GM23338 (cell line): ENCODE measurements at regions not wholly inside any gene's neighbourhood (a gene's known extent, or its start where the extent isn't known, plus 50 kb on each side); places are given as distances from the start of the nearest gene placed in this dataset.

ENCODE experiments used
- CREB1 ChIP-seq: fragments of 250-450 bp; sonication (Bioruptor Pico); IDR thresholded peaks from 2 replicates; pipeline ENCODE4 v1.5.0; 2020; ENCODE audit warnings: low read depth, mild to moderate bottlenecking, moderate library complexity
- ETS1 ChIP-seq: IDR thresholded peaks from 2 replicates; pipeline ENCODE4 v1.6.1; 2016; ENCODE audit warnings: antibody characterized with exemption
- EZH2 ChIP-seq: fragments of 200-600 bp; sonication (generic); IDR thresholded peaks from one replicate; pipeline ENCODE4 v1.8.0; 2017; ENCODE audit warnings: antibody characterized with exemption, mild to moderate bottlenecking, low read depth; ENCODE audit not compliant: unreplicated experiment
- EZH2phosphoT487 ChIP-seq: fragments of 200-600 bp; sonication (generic); IDR thresholded peaks from one replicate; pipeline ENCODE4 v1.8.1; 2018; ENCODE audit warnings: antibody characterized with exemption; ENCODE audit not compliant: unreplicated experiment
- JUNB ChIP-seq: IDR thresholded peaks from one replicate; pipeline ENCODE4 v1.6.1; 2016; ENCODE audit warnings: antibody characterized with exemption; ENCODE audit not compliant: unreplicated experiment
- NANOG ChIP-seq: IDR thresholded peaks from 2 replicates; pipeline ENCODE4 v1.6.1; 2016; ENCODE audit warnings: antibody characterized with exemption, borderline replicate concordance
- POLR2AphosphoS5 ChIP-seq: IDR thresholded peaks from 2 replicates; pipeline ENCODE4 v1.6.1; 2016; ENCODE audit warnings: antibody characterized with exemption, low read depth
- REST ChIP-seq: IDR thresholded peaks from one replicate; pipeline ENCODE4 v1.6.1; 2018; ENCODE audit warnings: antibody characterized with exemption; ENCODE audit not compliant: unreplicated experiment
- ZNF114 ChIP-seq: fragments of 250-450 bp; sonication (Bioruptor Pico); IDR thresholded peaks from 2 replicates; pipeline ENCODE4 v1.5.0; 2020; ENCODE audit warnings: mild to moderate bottlenecking, moderate library complexity
- ZNF462 ChIP-seq: fragments of 250-450 bp; sonication (Bioruptor Pico); IDR thresholded peaks from 2 replicates; pipeline ENCODE4 v1.5.0; 2020; ENCODE audit warnings: mild to moderate bottlenecking, moderate library complexity
- TF ChIP-seq, protein P1 (sequence below), 2 experiments: fragments of 200-600 bp in 1 of 2; sonication (generic) in 1 of 2; conservative IDR thresholded peaks; 2 replicates each; pipeline versions ENCODE4 v1.5.1 to v1.6.1; 2016 to 2017; ENCODE audit warnings: antibody characterized with exemption in 2 of 2, low read depth in 2 of 2, mild to moderate bottlenecking in 2 of 2, moderate library complexity in 1 of 2

DNA sequence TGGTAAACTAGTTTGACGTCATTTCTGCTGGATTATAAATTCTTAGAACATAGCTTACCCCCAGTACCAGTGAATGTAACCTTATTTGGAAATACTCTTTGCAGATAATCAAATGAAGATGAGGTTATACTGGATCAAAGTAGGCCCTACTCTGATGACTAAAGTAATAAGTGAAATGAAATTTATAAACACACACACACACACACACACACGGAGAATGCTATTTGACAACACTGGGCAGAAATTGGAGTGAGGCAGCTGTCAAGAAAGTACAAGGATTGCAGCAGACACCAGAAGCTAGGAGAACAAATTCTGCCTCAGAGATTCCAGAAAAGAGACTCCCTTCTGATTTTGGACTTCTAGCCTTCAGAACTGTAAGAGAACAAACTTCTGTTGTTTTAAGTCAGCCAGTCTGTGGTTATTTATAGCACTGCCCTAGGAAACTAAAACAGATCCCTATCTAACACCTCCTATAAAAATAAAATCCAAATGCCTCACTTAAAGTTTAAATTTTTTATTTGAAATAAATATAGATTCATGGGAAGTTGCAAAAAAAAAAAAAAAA is 448.6 kb downstream of the PCDH18 start:
- TF ChIP-seq, protein P1, sequence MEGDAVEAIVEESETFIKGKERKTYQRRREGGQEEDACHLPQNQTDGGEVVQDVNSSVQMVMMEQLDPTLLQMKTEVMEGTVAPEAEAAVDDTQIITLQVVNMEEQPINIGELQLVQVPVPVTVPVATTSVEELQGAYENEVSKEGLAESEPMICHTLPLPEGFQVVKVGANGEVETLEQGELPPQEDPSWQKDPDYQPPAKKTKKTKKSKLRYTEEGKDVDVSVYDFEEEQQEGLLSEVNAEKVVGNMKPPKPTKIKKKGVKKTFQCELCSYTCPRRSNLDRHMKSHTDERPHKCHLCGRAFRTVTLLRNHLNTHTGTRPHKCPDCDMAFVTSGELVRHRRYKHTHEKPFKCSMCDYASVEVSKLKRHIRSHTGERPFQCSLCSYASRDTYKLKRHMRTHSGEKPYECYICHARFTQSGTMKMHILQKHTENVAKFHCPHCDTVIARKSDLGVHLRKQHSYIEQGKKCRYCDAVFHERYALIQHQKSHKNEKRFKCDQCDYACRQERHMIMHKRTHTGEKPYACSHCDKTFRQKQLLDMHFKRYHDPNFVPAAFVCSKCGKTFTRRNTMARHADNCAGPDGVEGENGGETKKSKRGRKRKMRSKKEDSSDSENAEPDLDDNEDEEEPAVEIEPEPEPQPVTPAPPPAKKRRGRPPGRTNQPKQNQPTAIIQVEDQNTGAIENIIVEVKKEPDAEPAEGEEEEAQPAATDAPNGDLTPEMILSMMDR (conservative IDR thresholded peaks at IDR 0.05; ENCODE audit: low read depth in 2 of 2): no peak
- no peak for TF ChIP-seq EZH2
- no peak for TF ChIP-seq EZH2phosphoT487
- TF ChIP-seq JUNB: no peak
- TF ChIP-seq REST: no peak
- no peak for TF ChIP-seq CREB1 (CRISPR knock-in tag)
- no peak for TF ChIP-seq ZNF114 (CRISPR knock-in tag)
- TF ChIP-seq ETS1: no peak
- no peak for TF ChIP-seq POLR2AphosphoS5
- no peak for TF ChIP-seq NANOG
- no peak for TF ChIP-seq ZNF462
